H9 (cell line): ENCODE measurements at regions not wholly inside any gene's neighbourhood (a gene's known extent, or its start where the extent isn't known, plus 50 kb on each side); places are given as distances from the start of the nearest gene placed in this dataset.

Experiments used
- DNase-seq: peaks from one replicate; pipeline ENCODE4 v3.0.0-alpha.2; 2017
- H2AFZ ChIP-seq: one replicate; pipeline ENCODE4 v1.6.1; 2013; ENCODE audit warnings: mild to moderate bottlenecking, low read length, control low read depth, moderate library complexity
- H2AK5ac ChIP-seq: 2 replicates; pipeline ENCODE4 v1.6.1; 2013; ENCODE audit warnings: low read length, control low read depth, mixed read lengths; ENCODE audit not compliant: insufficient read length
- H2BK120ac ChIP-seq: one replicate; pipeline ENCODE4 v1.6.1; 2013; ENCODE audit warnings: low read depth, mild to moderate bottlenecking, low read length, control low read depth, inconsistent platforms; ENCODE audit not compliant: poor library complexity, severe bottlenecking
- H2BK12ac ChIP-seq: 2 replicates; pipeline ENCODE4 v1.6.1; 2013; ENCODE audit warnings: low read length, control low read depth, mixed read lengths, low read depth; ENCODE audit not compliant: insufficient read length
- H2BK15ac ChIP-seq: 2 replicates; pipeline ENCODE4 v1.6.1; 2013; ENCODE audit warnings: low read depth, low read length, control low read depth
- H2BK20ac ChIP-seq: one replicate; pipeline ENCODE4 v1.6.1; 2013; ENCODE audit warnings: low read depth, mild to moderate bottlenecking, low read length, control low read depth, inconsistent platforms; ENCODE audit not compliant: poor library complexity, severe bottlenecking
- H2BK5ac ChIP-seq: 2 replicates; pipeline ENCODE4 v1.6.1; 2013; ENCODE audit warnings: low read length, control low read depth, mixed read lengths; ENCODE audit not compliant: insufficient read length
- H3K14ac ChIP-seq: 2 replicates; pipeline ENCODE4 v1.6.1; 2013; ENCODE audit warnings: low read length, control low read depth; ENCODE audit not compliant: insufficient read depth
- H3K18ac ChIP-seq: 2 replicates; pipeline ENCODE4 v1.6.1; 2013; ENCODE audit warnings: low read depth, mild to moderate bottlenecking, mixed read lengths, low read length, control low read depth; ENCODE audit not compliant: insufficient read length
- H3K23ac ChIP-seq: 2 replicates; pipeline ENCODE4 v1.6.1; 2013; ENCODE audit warnings: low read length, control low read depth, mixed read lengths, low read depth; ENCODE audit not compliant: insufficient read length
- H3K23me2 ChIP-seq: 2 replicates; pipeline ENCODE4 v1.6.1; 2013; ENCODE audit warnings: low read depth, mild to moderate bottlenecking, mixed read lengths, low read length, control low read depth; ENCODE audit not compliant: insufficient read length, poor library complexity, severe bottlenecking
- H3K27ac ChIP-seq: 2 replicates; pipeline ENCODE4 v1.5.1; 2013; ENCODE audit warnings: low read length, control low read depth, mixed read lengths, low read depth; ENCODE audit not compliant: insufficient read length
- H3K27me3 ChIP-seq: 2 replicates; pipeline ENCODE4 v1.6.1; 2013; ENCODE audit warnings: low read length, control low read depth, inconsistent platforms; ENCODE audit not compliant: insufficient read depth
- H3K4ac ChIP-seq: 2 replicates; pipeline ENCODE4 v1.6.1; 2013; ENCODE audit warnings: low read depth, mild to moderate bottlenecking, control low read depth, inconsistent platforms, low read length, moderate library complexity
- H3K4me1 ChIP-seq: 2 replicates; pipeline ENCODE4 v1.6.1; 2013; ENCODE audit warnings: low read length, control low read depth, inconsistent platforms; ENCODE audit not compliant: insufficient read depth
- H3K4me2 ChIP-seq: 2 replicates; pipeline ENCODE4 v1.6.1; 2013; ENCODE audit warnings: low read length, control low read depth, mixed read lengths; ENCODE audit not compliant: insufficient read length, insufficient read depth
- H3K56ac ChIP-seq: 2 replicates; pipeline ENCODE4 v1.6.1; 2013; ENCODE audit warnings: low read depth, mild to moderate bottlenecking, mixed read lengths, low read length, control low read depth; ENCODE audit not compliant: insufficient read length
- H3K79me1 ChIP-seq: 2 replicates; pipeline ENCODE4 v1.6.1; 2013; ENCODE audit warnings: low read depth, mild to moderate bottlenecking, moderate library complexity, low read length, control low read depth, inconsistent platforms; ENCODE audit not compliant: insufficient read depth, poor library complexity, severe bottlenecking
- H3K79me2 ChIP-seq: 2 replicates; pipeline ENCODE4 v1.6.1; 2013; ENCODE audit warnings: low read length, control low read depth, inconsistent platforms; ENCODE audit not compliant: insufficient read depth
- H3K9ac ChIP-seq: 2 replicates; pipeline ENCODE4 v1.6.1; 2013; ENCODE audit warnings: low read length, control low read depth, mixed read lengths; ENCODE audit not compliant: insufficient read length; ENCODE audit errors: extremely low read depth
- H3K9me3 ChIP-seq: one replicate; pipeline ENCODE4 v1.6.1; 2013; ENCODE audit warnings: low read depth, low read length, inconsistent platforms; ENCODE audit not compliant: control insufficient read depth
- H3T11ph ChIP-seq: one replicate; pipeline ENCODE4 v1.6.1; 2013; ENCODE audit warnings: mild to moderate bottlenecking, low read length, control low read depth, inconsistent platforms
- H4K20me1 ChIP-seq: one replicate; pipeline ENCODE4 v1.6.1; 2013; ENCODE audit not compliant: control insufficient read depth, insufficient read length, insufficient read depth
- H4K5ac ChIP-seq: 2 replicates; pipeline ENCODE4 v1.6.1; 2013; ENCODE audit warnings: low read depth, mild to moderate bottlenecking, mixed read lengths, low read length, control low read depth; ENCODE audit not compliant: insufficient read length
- H4K8ac ChIP-seq: replicated peaks from 2 replicates; pipeline ENCODE4 v1.6.1; 2013; ENCODE audit warnings: low read length, control low read depth, mixed read lengths, low read depth; ENCODE audit not compliant: insufficient read length
- H4K91ac ChIP-seq: 2 replicates; pipeline ENCODE4 v1.6.1; 2013; ENCODE audit warnings: low read depth, mild to moderate bottlenecking, moderate library complexity, mixed read lengths, low read length, control low read depth; ENCODE audit not compliant: insufficient read length
- H3K27ac Mint-ChIP-seq, 3 experiments: 2 replicates in 2 of 3; 3 replicates in 1 of 3; pipeline ENCODE4 v1.8.0; 2020 to 2021; ENCODE audit warnings: mixed read lengths in 3 of 3, mild to moderate bottlenecking in 1 of 3, moderate library complexity in 1 of 3
- H3K27me3 Mint-ChIP-seq: 2 replicates; pipeline ENCODE4 v1.8.0; 2021; ENCODE audit warnings: low read depth, mild to moderate bottlenecking, moderate library complexity, mixed read lengths
- H3K36me3 Mint-ChIP-seq, 3 experiments: 2 replicates in 2 of 3; 3 replicates in 1 of 3; pipeline ENCODE4 v1.8.0; 2020 to 2021; ENCODE audit warnings: low read depth in 3 of 3, mixed read lengths in 3 of 3; ENCODE audit not compliant: insufficient read depth in 1 of 3
- H3K4me1 Mint-ChIP-seq, 2 experiments: 2 replicates each; pipeline ENCODE4 v1.8.0; 2020; ENCODE audit warnings: mixed read lengths in 2 of 2
- H3K4me3 Mint-ChIP-seq, 2 experiments: 2 replicates in 1 of 2; 3 replicates in 1 of 2; pipeline ENCODE4 v1.8.0; 2020 to 2021; ENCODE audit warnings: mild to moderate bottlenecking in 2 of 2, mixed read lengths in 2 of 2, moderate library complexity in 1 of 2
- H3K9me3 Mint-ChIP-seq, 2 experiments: 2 replicates in 1 of 2; 3 replicates in 1 of 2; pipeline ENCODE4 v1.8.0; 2020; ENCODE audit warnings: mild to moderate bottlenecking in 2 of 2, mixed read lengths in 2 of 2, moderate library complexity in 1 of 2
- CTCF ChIP-seq: fragments of 200-600 bp; sonication (generic); conservative IDR thresholded peaks from 3 replicates; pipeline ENCODE4 v1.8.0; 2021; ENCODE audit warnings: antibody characterized with exemption, mild to moderate bottlenecking
- WGBS: extraction: QIAGEN DNeasy Blood & Tissue Kit; methylation state at CpG from one replicate; pipeline ENCODE4 v1.1.7; 2013; ENCODE audit warnings: missing lambda C conversion rate, low lambda C conversion rate, mixed read lengths; ENCODE audit not compliant: insufficient read length; ENCODE audit errors: extremely low coverage; 5-methylcytosine and 5-hydroxymethylcytosine counted together

GRCh38 chr18:25771796-25772195 lies 318.6 kb downstream of the SS18 start:
- H3K4me1 Mint-ChIP-seq, result no peaks in the 10 kb centered on the region
- Histone ChIP-seq H3K14ac (no peak overlapping the region), H4K91ac (no peak overlapping the region), H3K23ac (no peak overlapping the region), H3K4me2 (no peak overlapping the region), H2BK15ac (no peak overlapping the region), H3K9me3 (no peaks in the 10 kb centered on the region), H2AK5ac (no peak overlapping the region), H2AFZ (no peak overlapping the region), H2BK12ac (no peak overlapping the region), H3K27ac (no peak overlapping the region), H4K20me1 (no peaks in the 10 kb centered on the region), H3T11ph (no peak overlapping the region), H3K79me1 (no peaks in the 10 kb centered on the region), H3K79me2 (no peaks in the 10 kb centered on the region), H3K9ac (no peak overlapping the region), H3K27me3 (no peaks in the 10 kb centered on the region), H3K56ac (no peak overlapping the region), H2BK5ac (no peak overlapping the region), H2BK120ac (no peak overlapping the region), H3K4ac (no peak overlapping the region), H2BK20ac (no peak overlapping the region), H3K18ac (no peak overlapping the region), H4K5ac (no peak overlapping the region), H3K4me1 (no peaks in the 10 kb centered on the region), H4K8ac (no peak overlapping the region), H3K23me2 (no peaks in the 10 kb centered on the region)
- no peaks in the 10 kb centered on the region for H3K27me3 Mint-ChIP-seq
- H3K9me3 Mint-ChIP-seq, result no peaks in the 10 kb centered on the region
- no peaks in the 10 kb centered on the region for H3K36me3 Mint-ChIP-seq
- H3K27ac Mint-ChIP-seq, result no peak overlapping the region
- no peak overlapping the region for H3K4me3 Mint-ChIP-seq
- no peak for DNase-seq
- no CpG with 5 or more reads among the region's 3 CpGs for WGBS
- TF ChIP-seq CTCF, result no peak
